Brain microvascular endothelial cell (primary cell): ENCODE measurements at regions not wholly inside any gene's neighbourhood (a gene's known extent, or its start where the extent isn't known, plus 50 kb on each side); places are given as distances from the start of the nearest gene placed in this dataset.

Experiments
- DNase-seq: peaks from one replicate; pipeline ENCODE4 v3.0.0-alpha.2; 2020
- H3K27ac ChIP-seq: fragments of 250-450 bp; sonication (Bioruptor Pico); 2 replicates; pipeline ENCODE4 v1.5.1; 2020; ENCODE audit warnings: mild to moderate bottlenecking, moderate library complexity
- H3K27me3 ChIP-seq: fragments of 250-450 bp; sonication (Bioruptor Pico); replicated peaks from 2 replicates; pipeline ENCODE4 v1.5.1; 2020; ENCODE audit warnings: mild to moderate bottlenecking
- H3K36me3 ChIP-seq: fragments of 250-450 bp; sonication (Bioruptor Pico); replicated peaks from 2 replicates; pipeline ENCODE4 v1.5.1; 2020; ENCODE audit warnings: mild to moderate bottlenecking
- H3K4me3 ChIP-seq: 2 replicates; pipeline ENCODE4 v1.5.1; 2011; ENCODE audit warnings: low read depth, mild to moderate bottlenecking, control low read depth, low read length, moderate library complexity
- CTCF ChIP-seq: IDR thresholded peaks from 2 replicates; pipeline ENCODE4 v1.5.1; 2011; ENCODE audit warnings: low read depth, mild to moderate bottlenecking, moderate library complexity, low read length, control low read depth, inconsistent platforms; ENCODE audit errors: missing control alignments
- in situ Hi-C: cut with HindIII; loops from 2 replicates; pipeline ENCODE4 v1.10.0; 2017; ENCODE audit warnings: low sequenced_read_pairs, low pct_ligation_motif_present

DNA sequence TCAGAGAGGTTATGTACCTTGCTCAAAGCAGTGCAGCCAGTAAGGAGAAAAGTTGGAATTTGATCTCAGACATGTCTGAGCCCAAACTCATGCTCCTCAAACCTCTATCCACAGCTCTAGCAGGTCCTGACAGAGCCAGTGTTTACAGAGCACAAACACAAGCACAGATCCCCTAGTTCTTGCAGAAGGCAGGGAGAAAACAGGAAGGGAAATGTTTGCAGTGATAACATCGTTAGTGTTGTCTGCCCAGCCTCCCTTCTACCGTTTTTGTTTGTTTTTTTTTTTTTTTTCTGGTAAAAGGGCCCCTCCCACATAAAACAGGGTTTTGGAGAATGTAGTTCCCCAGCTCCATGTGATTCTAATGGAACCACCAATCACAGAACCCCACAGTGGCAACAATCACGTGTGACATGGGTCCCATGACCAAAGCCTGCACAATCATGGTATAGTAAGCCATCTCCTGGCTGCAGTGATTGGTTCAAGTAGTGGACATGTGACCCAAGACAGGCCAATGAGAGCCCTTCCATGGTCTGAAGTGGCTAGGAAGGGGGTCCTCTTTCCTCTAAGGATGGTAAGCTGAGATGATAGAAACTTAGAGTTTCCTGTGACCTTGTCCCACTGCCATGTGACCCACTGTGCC, 513.4 kb downstream of the MED13L start:
- H3K27me3 ChIP-seq = no peaks in the 10 kb centered on the region
- no peak for TF ChIP-seq CTCF
- no peak overlapping the region for H3K27ac ChIP-seq
- in situ Hi-C loops = no loop called here
- no peak for DNase-seq
- H3K4me3 ChIP-seq = no peak overlapping the region
- no peaks in the 10 kb centered on the region for H3K36me3 ChIP-seq

DNA sequence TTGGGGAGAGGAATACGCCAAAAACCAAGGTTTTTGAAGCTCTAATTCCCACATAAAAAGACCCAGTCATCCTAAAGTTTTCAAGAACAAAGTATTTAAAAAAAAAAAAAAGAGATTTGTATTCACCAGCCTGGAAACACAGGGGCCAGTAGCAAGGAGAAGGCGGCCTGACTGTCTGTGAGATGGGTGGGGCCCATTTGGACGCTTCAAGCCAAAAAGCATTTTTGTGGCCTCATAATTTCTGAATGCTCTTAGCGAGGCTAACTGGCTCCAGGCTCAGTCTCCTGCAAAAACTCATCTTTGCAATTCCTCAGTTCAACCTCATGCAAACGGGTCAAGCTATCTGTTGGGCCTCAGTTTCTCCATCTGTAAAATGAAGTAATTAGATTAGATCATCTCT, 514.1 kb downstream of the MED13L start:
- no peak overlapping the region for H3K4me3 ChIP-seq
- H3K27ac ChIP-seq = no peak overlapping the region
- no peak for DNase-seq
- in situ Hi-C loops = no loop called here
- H3K27me3 ChIP-seq = no peaks in the 10 kb centered on the region
- H3K36me3 ChIP-seq = no peaks in the 10 kb centered on the region
- no peak for TF ChIP-seq CTCF

DNA sequence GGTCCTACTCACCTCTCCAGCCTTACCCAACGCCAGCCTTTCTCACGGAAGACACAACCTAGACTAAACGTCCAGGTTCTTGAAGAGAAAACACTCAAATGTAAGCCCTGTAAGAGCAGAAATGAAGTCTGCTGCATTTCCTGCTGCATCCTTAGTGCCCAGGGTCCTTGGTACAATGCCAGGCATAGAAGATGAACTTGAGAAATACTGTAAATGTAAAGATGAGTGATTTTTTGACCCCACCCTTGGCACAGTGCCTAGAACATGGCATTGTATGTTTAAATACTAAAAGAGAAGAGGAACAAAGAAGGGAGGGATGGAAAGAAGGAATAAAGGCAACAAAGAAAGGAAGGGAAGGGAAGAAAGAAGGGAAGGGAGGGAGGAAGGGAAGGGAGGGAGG, 514.6 kb downstream of the MED13L start:
- DNase-seq = no peak
- Histone ChIP-seq H3K36me3 (no peaks in the 10 kb centered on the region), H3K4me3 (no peak overlapping the region), H3K27me3 (no peaks in the 10 kb centered on the region), H3K27ac (no peak overlapping the region)
- in situ Hi-C loops = no loop called here
- TF ChIP-seq CTCF = no peak

GRCh38 chr12:115761784-115762183, 515.7 kb downstream of the MED13L start:
- no peak for TF ChIP-seq CTCF
- Histone ChIP-seq H3K27ac (no peak overlapping the region), H3K36me3 (no peaks in the 10 kb centered on the region), H3K27me3 (no peaks in the 10 kb centered on the region), H3K4me3 (no peak overlapping the region)
- in situ Hi-C loops = no loop called here
- DNase-seq = no peak

DNA sequence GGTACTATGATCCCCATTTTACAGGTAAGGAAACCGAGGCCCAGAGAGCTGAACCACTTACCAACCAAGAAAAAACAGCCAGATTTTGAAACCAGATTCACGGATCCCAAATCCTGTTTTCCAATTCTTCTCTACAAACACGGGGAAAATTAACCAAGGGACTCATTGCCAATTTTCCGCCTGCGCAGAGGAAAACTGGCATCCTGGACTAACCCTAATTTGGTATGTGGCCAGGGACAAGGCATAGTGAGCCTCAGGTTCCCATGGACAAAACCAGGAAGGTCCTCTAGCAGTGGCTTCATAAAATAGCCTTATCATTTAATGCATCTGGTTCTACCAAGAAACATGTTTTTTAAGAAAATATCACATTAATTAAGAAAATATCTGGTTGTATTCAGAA, 517.3 kb downstream of the MED13L start:
- in situ Hi-C loops = no loop called here
- no peak for DNase-seq
- Histone ChIP-seq H3K27me3 (peaks cover 3% of the 10 kb centered on the region), H3K4me3 (no peak overlapping the region), H3K27ac (no peak overlapping the region), H3K36me3 (no peaks in the 10 kb centered on the region)
- TF ChIP-seq CTCF = no peak
